ENCODE measurements at regions not wholly inside any gene's neighbourhood (a gene's known extent, or its start where the extent isn't known, plus 50 kb on each side); places are given as distances from the start of the nearest gene placed in this dataset.
"Not testable (repeated sequence)": the region's sequence is repeated elsewhere in the genome, so short reads cannot be mapped to it uniquely, and the experiment has no call there.

DNA sequence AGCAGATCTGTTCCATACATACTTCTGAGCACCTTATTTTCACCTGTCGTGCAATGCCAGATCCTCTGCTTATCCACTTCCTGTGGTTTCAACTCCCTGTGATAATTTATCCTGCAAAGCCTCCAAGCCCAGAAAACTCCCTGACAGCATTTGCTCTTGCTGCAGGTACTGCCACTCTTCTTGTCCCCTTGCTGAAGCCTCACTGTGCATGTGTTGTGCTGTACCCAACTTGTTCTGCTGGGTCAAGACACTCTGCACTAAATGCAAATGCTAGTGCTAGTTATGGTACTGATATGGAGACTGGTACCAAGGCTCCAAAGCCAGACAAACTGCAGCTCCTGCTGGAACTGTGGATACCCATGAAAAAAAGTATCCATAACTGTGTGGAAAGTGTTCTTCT, 315.4 kb upstream of the MIR17HG start:
- DNase-seq = no peak

DNA sequence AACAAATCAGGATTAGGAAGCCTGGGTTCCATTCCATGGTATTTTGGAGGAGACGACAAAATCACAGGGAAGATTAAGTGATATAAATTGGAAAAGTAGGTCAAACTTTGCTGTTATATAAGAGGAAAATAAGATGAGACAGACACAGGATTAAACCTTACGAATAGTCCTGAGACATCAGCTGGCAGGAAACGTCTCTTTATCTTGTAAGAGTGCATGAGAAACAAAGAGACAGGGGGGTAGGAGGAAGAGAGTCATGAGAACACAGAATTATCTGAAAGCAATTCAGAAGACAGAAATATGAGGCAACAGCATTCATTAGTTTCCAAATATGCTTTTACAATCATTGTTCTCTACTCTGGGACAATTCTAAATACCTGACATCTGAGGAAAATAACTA, 310.6 kb upstream of the MIR17HG start:
- DNase-seq = no peak

DNA sequence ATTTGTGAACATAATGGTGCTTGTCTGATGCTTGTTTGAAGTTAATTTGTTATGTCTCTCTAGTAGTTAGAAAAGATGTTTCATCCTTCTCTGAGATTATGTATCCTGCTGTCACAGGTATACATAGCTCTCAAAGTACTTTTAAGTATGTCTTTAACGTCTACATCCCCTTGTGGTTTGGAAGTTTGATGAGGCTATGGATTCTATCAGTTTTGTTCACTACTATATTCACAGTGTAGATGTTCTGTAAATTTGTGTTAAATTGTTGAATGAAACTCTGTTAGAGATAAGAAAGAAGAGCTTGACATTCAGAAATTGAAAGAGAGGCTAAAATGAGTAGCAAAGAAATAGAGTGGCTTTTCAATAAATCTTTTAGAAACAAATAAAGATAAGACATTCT, 304.6 kb upstream of the MIR17HG start:
- DNase-seq = no peak

DNA sequence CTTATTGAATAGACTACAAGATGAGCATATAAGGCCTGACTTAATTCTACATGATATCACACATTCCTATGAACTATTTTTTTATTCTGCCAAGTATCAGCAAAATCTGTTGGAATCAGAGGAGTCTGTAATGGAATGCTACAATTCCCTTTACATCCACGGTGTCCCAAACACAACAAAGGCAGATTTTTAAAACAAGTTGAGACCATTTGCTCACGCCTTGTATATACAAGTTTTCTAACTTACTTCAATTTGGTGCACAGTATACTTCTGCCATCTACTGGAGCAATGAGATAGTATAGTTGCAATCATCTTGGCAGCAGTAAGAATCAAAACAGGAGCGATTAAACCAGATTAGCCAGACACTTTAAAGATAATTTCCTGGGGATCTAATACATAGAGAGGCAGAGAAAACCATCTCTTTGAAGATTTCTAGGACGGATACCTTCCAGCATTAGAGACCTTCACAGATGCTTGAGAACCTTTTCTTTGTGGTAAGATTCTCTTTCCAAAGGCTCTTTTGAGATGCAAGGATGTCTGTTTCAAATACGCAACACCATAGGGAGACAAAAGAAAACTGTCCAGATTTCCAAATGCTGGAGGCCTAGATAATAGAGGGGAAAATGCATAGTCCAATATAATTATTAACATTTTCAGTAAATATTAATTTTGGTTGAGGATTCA, 302.0 kb upstream of the MIR17HG start:
- DNase-seq = peak; percentile 26

DNA sequence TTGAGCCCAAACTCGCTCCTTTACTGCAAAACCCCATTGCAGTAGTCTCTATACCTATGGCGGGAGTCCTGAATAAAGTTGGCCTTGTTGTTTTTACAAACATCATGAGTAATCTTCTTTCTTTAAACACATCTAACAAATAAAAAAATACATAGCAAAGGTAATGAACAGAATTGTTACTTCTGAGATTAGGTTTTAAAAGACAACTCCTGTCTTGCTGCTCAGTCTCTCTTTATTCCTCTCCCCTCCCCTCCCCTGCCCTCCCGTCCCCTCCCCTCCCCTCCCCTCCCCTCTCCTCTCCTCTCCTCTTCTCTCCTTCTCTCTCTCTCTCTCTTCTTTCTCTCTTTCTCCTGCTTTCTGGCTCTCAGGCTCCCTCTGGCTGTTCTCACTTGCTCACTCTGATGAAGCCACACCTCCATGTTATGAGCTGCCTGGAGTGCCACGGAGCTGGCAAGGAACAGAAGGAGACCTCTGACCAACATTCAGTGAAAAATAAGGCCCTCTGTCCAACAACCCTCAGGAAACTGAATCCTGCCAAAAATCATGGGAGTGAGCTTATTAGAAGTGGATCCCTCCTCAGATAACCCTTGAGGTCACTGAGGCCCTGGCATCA, 300.7 kb upstream of the MIR17HG start:
- DNase-seq = no peak

DNA sequence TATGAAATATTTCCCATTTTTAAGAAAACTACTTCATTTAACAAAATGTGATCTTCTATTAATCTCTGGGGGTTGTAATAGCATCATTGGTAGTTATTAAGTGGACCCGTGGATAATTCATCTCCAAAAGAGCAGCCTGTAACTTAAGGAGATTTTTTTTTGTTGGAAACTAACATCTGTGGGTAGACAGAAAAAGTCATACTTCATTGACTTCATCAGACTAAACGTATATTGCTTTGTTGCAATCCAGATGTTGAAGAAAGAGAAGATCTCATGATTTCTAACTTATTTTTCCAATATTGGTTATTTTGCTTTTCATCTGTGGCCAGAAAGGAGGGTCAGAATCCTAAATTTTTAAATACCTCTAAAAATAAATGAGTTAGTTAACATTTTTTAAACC, 296.5 kb upstream of the MIR17HG start:
- DNase-seq = no peak

DNA sequence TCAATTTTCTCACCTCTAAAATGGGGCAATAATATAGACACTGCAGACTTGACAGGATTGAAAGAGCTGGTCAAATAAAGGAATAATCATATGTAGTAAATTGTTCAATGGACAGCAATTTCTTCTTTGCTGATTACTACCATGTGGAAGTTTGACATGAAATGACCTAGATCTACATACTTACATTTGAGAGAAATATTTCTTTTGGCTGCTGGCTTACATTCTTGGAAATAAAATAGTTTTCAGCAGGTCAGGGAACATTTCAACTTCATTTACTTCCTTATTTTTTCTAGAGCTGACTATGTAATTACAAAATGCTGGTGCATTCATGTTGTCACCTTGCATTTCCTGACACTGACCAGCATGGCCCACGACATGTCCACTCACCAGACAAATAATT, 294.6 kb upstream of the MIR17HG start:
- DNase-seq = no peak

DNA sequence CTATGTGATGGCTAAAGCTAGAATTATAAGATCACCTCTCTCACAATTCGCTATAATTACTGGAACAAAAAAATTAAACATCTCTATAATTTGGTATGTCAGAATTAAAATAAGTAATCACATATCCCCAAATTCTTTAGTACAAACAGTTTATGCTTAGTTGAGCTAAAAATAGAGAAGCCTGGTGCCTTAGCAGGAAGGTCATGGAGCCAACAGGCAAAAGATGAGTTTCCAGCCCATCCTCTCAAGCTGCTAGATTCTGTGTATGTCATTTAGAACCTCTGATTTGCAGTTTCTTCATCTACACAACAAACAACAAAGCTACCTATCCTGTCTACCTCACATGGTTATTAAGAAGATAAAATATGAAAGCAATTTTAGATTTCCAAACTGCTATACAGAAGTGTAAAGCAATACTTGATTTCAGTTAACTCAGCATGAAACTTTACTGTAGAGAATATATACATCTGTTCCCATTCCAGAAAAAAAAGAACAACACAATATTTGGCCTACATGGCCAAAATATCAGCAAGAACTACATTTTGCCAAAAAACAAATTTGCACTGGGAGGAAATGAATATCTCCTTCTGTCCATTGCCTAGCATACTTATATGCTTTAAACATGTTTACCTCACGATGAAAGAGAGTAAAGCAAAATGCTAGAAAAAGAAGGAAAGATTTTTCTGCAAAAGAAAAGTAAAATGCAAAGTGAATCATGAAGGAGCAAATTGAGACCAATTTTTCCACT, 294.0 kb upstream of the MIR17HG start:
- DNase-seq = no peak

DNA sequence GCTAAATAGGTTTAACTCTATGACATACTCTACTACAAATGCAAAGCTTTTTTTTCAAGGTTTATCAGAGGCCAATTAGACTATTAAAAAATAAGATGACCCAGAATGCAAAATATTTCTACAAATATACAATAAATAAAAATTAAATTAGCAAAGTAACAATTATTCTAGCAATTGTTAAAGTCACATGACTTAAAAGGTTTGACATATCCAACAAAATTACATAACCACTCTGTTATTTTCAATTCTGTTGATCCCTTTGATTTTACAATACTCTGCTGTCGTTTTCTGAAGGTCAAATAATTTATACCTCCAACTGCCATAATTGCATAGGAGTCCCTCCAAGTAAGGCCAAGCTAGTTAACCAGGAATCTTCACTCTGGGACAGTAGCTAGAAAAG, 292.6 kb upstream of the MIR17HG start:
- no peak for DNase-seq

DNA sequence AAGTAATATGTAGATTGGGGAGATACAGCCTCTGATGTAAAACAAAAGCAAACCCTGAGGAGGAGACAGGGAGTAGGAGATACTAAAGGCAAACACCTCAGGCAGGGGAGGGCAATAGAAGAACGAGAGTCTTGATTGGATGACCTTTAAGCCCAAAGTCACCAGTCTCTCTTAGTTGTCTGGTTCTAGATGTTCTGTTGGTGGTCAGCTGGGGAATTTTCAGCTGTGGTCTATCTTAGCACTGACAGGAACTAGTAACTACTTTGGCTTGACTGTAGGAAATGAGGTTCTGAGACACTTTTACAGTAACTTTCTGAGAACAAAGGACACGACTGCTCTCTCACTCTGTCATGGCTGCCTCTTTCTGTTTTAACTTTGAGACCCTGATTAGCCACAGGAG, 290.7 kb upstream of the MIR17HG start:
- no peak for DNase-seq

DNA sequence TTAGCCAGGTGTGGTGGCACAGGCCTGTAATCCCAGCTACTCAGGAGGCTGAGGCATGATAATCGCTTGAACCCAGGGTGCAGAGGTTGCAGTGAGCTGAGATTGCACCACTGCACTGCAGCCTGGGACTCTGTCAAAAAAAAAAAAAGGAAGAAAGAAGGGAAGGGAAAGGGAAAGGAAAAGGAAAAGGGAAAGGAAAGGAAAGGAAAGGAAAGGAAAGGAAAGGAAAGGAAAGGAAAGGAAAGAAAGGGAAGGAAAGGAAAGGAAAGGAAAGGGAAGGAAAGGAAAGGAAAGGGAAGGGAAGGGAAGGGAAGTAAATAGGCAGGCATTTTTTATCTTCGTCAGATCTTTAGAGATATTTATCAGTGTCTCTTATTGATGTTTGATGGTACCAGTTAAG, 290.0 kb upstream of the MIR17HG start:
- DNase-seq = not testable (repeated sequence)

DNA sequence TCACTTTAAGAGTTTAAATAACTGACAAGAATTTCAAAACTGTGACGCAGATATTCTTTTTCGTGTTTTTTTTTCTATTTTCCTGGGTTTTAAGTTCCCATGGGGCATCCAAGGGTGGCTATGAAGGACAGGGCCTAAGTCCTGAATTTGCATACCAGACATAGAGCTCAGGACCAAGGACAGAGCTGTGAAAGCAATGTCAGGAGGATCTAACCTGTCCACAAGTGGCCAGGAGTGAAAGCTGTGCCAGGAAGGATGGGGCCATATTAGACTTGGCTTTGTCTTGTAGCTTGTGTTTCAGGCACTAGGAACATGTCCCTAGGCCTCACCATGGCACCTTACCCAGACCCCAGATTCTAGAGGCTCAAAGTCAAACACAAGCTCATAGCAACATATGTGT, 289.4 kb upstream of the MIR17HG start:
- DNase-seq = no peak

DNA sequence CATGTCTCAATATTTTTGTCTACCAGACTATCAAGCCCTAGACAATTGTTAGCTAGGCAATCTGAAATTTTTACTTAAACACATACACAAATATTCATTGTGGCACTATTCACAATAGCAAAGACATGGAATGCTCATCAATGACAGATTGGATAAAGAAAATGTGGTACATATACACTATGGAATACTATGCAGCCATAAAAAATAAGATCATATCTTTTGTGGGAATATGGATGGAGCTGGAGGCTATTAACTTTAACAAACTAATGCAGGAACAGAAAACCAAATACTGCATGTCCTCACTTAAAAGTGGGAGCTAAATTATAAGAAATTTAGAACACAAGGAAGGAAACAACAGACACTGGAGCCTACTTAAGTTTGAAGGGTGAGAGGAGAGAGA, 288.6 kb upstream of the MIR17HG start:
- no peak for DNase-seq

DNA sequence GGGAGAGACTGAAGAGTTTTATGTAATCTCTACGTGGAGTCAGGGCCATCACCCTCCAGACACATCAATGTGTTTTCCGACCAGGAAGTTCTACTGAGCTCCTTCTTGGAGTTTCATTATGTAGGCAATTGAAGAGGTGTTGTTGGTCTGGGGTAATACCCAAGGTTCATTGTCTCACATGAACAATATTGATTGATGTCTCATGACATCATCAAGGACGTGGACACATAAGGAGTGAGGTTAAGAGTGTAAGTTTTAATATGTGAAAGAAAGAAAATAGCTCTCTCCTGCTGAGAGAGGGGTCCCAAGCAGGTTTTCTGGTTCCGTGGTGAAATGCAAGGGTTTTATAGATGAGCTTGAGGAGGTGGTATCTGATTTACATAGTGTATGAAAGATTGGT, 280.7 kb upstream of the MIR17HG start:
- no peak for DNase-seq

DNA sequence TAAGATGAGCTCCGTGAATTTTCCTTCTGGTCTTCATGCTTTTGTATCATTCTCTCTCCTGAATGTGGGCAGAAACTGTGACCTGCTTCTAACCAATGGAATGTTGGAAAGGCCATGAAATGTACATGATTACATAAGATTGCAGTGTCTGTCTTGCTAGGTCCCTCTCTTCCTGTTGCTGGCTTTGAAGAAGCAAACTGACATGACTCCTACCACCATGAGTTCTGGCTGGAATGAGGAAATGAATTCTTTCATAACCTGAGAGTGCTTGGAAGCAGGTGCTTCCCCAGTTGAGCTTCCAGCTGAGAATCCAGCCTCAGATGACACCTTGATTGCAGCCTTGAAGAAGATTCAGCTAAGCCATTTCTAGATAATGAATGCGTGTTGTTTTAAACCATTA, 275.0 kb upstream of the MIR17HG start:
- DNase-seq = peak; percentile 1

DNA sequence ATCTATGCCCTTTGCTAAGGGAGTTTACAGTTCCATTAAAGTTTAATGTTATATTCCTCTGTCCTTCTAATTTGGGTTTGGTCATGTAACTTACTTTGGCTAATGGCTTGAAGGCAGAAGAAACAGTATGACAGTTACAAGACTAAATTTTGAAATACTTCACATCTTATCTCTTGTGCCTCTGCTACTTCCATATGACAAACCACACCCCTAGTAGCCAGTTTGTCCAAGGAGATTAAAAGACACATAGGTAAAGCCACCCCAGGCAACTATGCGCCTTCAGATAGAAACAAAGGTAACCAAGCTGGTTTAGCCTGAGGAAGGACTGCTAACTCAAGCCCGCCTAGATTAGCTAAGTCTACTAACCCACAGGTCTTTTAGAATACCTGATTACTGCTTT, 273.4 kb upstream of the MIR17HG start:
- DNase-seq = no peak

DNA sequence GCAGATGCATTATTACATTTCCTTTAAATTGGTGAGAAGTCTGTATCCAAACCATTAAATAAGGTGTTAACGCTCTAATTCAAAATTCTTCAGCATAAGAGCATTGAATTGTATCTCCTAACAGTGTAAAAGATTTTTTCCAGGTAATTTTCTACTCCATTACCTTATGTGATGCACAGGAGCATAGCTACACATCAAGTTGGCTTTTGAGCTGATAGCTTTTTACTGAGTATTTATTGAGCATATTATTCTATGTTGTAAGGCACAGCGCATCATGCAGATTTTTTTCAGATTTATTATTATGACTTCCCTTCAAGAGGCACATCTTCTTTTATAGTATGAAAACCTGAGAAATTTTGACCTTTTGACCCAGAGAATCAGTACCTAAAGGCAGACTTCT, 270.7 kb upstream of the MIR17HG start:
- no peak for DNase-seq

DNA sequence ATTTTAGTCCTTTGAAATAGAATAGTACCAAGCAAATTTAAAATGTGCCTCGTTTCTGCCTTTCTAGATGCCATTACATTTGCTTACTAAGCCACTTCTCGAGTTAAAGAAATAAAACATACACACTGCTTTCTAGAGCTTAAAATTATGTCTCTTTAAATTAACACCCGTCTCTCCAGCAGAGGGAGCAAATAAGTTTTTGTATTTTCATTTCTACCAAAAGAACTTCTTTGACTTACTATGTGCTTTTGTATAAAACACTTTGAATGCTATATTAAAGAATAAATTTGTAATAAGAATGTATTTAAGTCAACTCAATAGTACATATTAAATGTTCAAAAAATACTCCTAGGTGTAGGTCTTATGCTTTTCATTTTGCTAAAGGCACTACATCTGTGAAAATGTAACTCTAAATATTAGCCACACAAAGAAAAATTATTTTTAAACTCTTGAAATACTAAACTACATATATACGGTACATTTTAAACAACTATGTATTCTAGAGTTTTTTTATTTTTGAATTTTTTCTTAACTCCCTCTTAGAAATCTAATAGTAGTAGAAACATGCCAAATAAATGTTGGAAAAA, 269.3 kb upstream of the MIR17HG start:
- DNase-seq = peak; percentile 18

DNA sequence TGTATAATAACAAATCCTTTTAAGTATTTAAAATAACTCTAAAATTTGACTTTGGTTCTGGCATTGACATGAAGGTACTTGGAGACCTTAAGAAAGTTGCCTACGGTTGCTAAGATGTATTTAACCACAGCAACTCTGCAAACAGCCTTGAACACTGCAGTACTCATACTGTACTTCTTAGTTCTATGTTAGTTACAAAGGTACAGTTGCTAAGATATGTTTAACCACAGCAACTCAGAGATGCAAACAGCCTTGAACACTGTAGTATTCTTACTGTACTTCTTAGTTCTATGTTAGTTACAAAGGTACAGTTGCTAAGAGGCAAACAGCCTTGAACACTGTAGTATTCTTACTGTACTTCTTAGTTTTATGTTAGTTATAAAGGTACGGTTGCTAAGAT, 268.3 kb upstream of the MIR17HG start:
- no peak for DNase-seq

DNA sequence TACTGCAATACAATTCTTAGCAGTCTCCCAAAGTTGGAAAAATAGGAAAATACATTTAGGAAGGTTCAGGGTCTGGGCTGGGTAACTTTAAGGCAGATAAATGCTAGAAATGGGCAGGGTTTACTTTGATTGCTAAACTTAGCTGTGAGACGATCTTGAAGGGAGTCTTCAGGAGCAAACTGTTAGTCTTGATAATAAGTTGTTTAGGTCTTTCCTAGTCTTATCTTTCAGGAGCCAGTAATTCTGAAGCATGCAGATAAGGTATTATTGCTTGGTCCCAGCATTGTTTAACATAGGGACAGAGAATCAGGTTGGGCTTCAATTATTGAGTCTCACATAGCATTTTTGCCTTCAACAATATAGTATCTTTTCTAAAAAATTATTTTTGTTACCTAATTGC, 262.4 kb upstream of the MIR17HG start:
- DNase-seq = no peak

DNA sequence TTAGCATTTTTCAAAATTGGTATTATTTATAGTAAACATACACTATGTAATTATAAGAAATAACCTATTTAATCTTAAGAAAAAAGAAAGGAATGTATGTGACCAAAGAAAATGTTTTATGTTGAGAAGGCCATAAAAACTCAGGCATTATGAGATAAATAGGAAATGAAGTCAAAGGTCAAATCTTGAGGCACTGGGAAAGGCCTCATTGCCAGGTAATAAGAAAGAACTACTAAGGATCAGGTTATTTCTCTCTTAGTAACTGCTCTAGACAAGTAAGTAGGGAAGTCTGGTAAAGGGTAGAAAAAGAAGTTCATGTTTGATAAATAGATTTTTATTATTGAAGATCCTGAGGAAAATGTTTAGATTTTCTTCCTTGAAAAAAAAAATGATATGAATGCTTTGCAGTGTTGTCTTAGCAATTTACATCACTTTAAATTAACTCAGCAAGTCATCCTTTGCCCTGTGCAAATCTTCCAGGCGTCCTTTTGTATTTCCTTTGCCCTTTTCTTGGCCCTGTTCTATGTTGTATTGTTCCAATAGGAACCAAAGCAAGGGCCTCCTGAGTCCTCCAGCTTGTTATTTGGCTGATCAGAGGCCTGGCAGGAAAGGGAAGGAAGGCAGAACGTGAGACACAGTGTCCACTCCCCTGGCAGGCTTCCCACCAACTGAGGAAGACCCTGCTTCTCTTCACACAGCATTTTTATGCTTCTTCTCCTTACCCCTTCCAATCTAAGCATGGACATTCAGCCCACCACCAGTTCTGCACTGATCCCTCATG, 260.4 kb upstream of the MIR17HG start:
- no peak for DNase-seq

DNA sequence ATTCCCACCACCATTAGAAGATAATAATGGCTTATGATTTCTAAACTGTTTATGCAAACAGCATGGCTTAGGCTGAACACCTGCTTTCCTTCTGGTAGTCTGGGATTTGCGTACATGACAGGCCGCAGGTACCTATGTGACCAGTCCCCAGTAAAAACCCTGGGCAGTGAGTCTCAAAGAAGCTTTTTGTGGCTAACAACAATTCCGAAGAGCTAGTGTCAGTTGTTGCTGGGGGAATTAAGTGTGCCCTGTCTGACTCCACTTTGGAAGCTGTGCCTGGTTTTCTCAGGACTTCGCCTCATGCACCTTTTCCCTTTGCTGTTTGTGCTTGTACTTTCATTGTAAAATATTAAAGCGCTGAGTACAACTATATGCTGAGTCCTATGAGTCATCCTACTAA, 250.2 kb upstream of the MIR17HG start:
- no peak for DNase-seq

DNA sequence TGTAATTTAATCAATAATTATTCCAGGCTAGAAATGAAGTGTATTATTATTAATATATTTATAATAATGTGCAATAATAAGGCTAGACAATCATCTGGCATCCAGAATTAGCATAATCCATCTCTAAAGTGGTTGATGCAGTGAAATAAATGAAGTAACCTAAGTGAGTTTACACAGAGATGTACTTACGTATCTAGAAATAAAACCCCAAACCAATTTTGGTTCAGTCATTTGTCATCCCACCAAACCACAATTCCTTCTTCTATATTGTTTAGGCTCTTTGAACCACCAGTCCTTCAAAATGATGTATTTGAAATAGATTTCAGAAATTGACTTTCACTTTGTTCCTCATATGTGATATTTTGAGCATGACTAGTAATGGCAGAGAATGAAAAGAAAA, 247.6 kb upstream of the MIR17HG start:
- DNase-seq = no peak

Measured in DMS53 (cell line).